Right lobe of liver (tissue), 4 donors: ENCODE measurements at regions not wholly inside any gene's neighbourhood (a gene's known extent, or its start where the extent isn't known, plus 50 kb on each side); places are given as distances from the start of the nearest gene placed in this dataset.

Experiments
- CTCF ChIP-seq, 4 donors: fragments of 200-600 bp in 3 of 4; fragments of 450-650 bp in 1 of 4; IDR thresholded peaks; one replicate each; pipeline versions ENCODE4 v1.5.1 to v1.8.0; 2016 to 2022; ENCODE audit warnings: antibody characterized with exemption in 4 of 4, mild to moderate bottlenecking in 2 of 4
- POLR2A ChIP-seq: fragments of 450-650 bp; IDR thresholded peaks from one replicate; pipeline ENCODE4 v1.6.1; 2017; ENCODE audit warnings: antibody characterized with exemption, mild to moderate bottlenecking
- donor health status: DM: no; HTN: no; CAD: no.
- donor health status: DM: no; HTN: no; CAD: no.
- donor health status: DM: no; HTN: yes; CAD: no.

- TF ChIP-seq POLR2A: no peak
- TF ChIP-seq CTCF (IDR thresholded peaks at IDR 0.05): no peak
Observed at GRCh38 chr1:30249446-30250337, 473.7 kb downstream of the MATN1 start.
